SK-N-SH (cell line): ENCODE measurements at regions not wholly inside any gene's neighbourhood (a gene's known extent, or its start where the extent isn't known, plus 50 kb on each side); places are given as distances from the start of the nearest gene placed in this dataset.

Experiments
- CTCF ChIA-PET: fragments of 300-600, 350-600 bp; formaldehyde crosslinking; extraction: SDS; loops from one replicate; lab custom pipeline; 2021; lab: Yijun Ruan, JAX
- POLR2A ChIA-PET: fragments of 350-600 bp; sonication (Branson Sonifier 250); formaldehyde crosslinking; extraction: SDS; loops from one replicate; lab custom pipeline; 2020; ENCODE audit warnings: antibody characterized with exemption, inconsistent platforms; lab: Yijun Ruan, JAX
- DNase-seq: peaks from one replicate; pipeline ENCODE4 v3.0.0; 2012
- H2AFZ ChIP-seq: fragments of 200-600 bp; sonication (generic); 2 replicates; pipeline ENCODE4 v1.8.1; 2016; ENCODE audit warnings: antibody characterized with exemption, mild to moderate bottlenecking, low read depth
- H3F3A ChIP-seq: fragments of 200-600 bp; sonication (generic); replicated peaks from 2 replicates; pipeline ENCODE3; 2016; ENCODE audit warnings: antibody characterized with exemption, mild to moderate bottlenecking; ENCODE audit not compliant: insufficient read depth
- H3K27ac ChIP-seq, 2 experiments: fragments of 200-500 bp in 1 of 2; fragments of 200-600 bp in 1 of 2; sonication (Bioruptor generic) in 1 of 2; sonication (generic), shearing (Covaris generic) in 1 of 2; 2 replicates each; pipeline versions ENCODE4 v1.5.1 to v1.6.1; 2014 to 2016; ENCODE audit warnings: low read depth in 2 of 2, inconsistent platforms in 1 of 2, low read length in 1 of 2, mild to moderate bottlenecking in 1 of 2, mixed read lengths in 1 of 2
- H3K27me3 ChIP-seq: fragments of 200-600 bp; sonication (generic), shearing (Covaris generic); 2 replicates; pipeline ENCODE4 v1.6.1; 2016; ENCODE audit warnings: mixed run types; ENCODE audit not compliant: insufficient read depth
- H3K36me3 ChIP-seq, 2 experiments: fragments of 200-500 bp in 1 of 2; fragments of 200-600 bp in 1 of 2; sonication (Bioruptor generic) in 1 of 2; sonication (generic) in 1 of 2; replicated peaks in 1 of 2; 2 replicates each; pipeline versions ENCODE3 to v1.5.1; 2014 to 2016; ENCODE audit warnings: low read length in 1 of 2, mild to moderate bottlenecking in 1 of 2; ENCODE audit not compliant: insufficient read depth in 2 of 2, control insufficient read depth in 1 of 2
- H3K4me1 ChIP-seq, 2 experiments: fragments of 200-500 bp in 1 of 2; fragments of 200-600 bp in 1 of 2; sonication (Bioruptor generic) in 1 of 2; sonication (generic), shearing (Covaris generic) in 1 of 2; 2 replicates each; pipeline versions ENCODE4 v1.5.1 to v1.6.1; 2014 to 2016; ENCODE audit warnings: low read depth in 1 of 2, low read length in 1 of 2, mixed run types in 1 of 2; ENCODE audit not compliant: insufficient read depth in 2 of 2, control insufficient read depth in 1 of 2
- H3K4me2 ChIP-seq: fragments of 200-600 bp; sonication (generic), shearing (Covaris generic); 2 replicates; pipeline ENCODE4 v1.6.1; 2017; ENCODE audit warnings: mixed run types
- H3K4me3 ChIP-seq, 2 experiments: fragments of 200-500 bp in 1 of 2; fragments of 200-600 bp in 1 of 2; sonication (Bioruptor generic) in 1 of 2; sonication (generic), shearing (Covaris generic) in 1 of 2; 2 replicates each; pipeline versions ENCODE4 v1.5.1 to v1.8.1; 2014 to 2016; ENCODE audit warnings: low read depth in 2 of 2, inconsistent platforms in 1 of 2, low read length in 1 of 2, mild to moderate bottlenecking in 1 of 2, mixed read lengths in 1 of 2, moderate library complexity in 1 of 2
- H3K79me2 ChIP-seq: fragments of 200-600 bp; sonication (generic); 2 replicates; pipeline ENCODE4 v1.8.1; 2017; ENCODE audit warnings: mild to moderate bottlenecking; ENCODE audit not compliant: insufficient read depth
- H3K9ac ChIP-seq: fragments of 200-600 bp; sonication (generic); 2 replicates; pipeline ENCODE4 v1.6.1; 2017; ENCODE audit warnings: mixed run types
- H3K9me2 ChIP-seq: fragments of 200-600 bp; sonication (generic); 2 replicates; pipeline ENCODE4 v1.6.1; 2017; ENCODE audit warnings: mixed run types
- H3K9me3 ChIP-seq: fragments of 200-600 bp; sonication (generic); 2 replicates; pipeline ENCODE4 v1.6.1; 2017; ENCODE audit warnings: mixed run types, mild to moderate bottlenecking, moderate library complexity
- H4K20me1 ChIP-seq: fragments of 200-600 bp; sonication (generic); 2 replicates; pipeline ENCODE4 v1.6.1; 2017; ENCODE audit warnings: mild to moderate bottlenecking, mixed run types; ENCODE audit not compliant: insufficient read depth
- CHD2 ChIP-seq: fragments of 150-350 bp; IDR thresholded peaks from 2 replicates; pipeline ENCODE4 v1.6.1; 2018; ENCODE audit warnings: low read length; ENCODE audit not compliant: partially characterized antibody
- ELF1 ChIP-seq: IDR thresholded peaks from 2 replicates; pipeline ENCODE4 v1.4.0; 2012
- FOSL2 ChIP-seq: IDR thresholded peaks from 2 replicates; pipeline ENCODE4 v1.4.0; 2012; ENCODE audit warnings: low read depth, mild to moderate bottlenecking, moderate library complexity, borderline replicate concordance
- FOXM1 ChIP-seq: IDR thresholded peaks from 2 replicates; pipeline ENCODE4 v1.4.0; 2012; ENCODE audit warnings: low read depth, mild to moderate bottlenecking
- JUND ChIP-seq: IDR thresholded peaks from 2 replicates; pipeline ENCODE4 v1.4.0; 2012
- MAX ChIP-seq: IDR thresholded peaks from 2 replicates; pipeline ENCODE4 v1.4.0; 2012; ENCODE audit warnings: low read depth
- MEF2A ChIP-seq: IDR thresholded peaks from 2 replicates; pipeline ENCODE4 v1.4.0; 2012; ENCODE audit warnings: low read depth, borderline replicate concordance
- MXI1 ChIP-seq: IDR thresholded peaks from 2 replicates; pipeline ENCODE4 v1.6.1; 2012; ENCODE audit warnings: mild to moderate bottlenecking, low read depth, low read length, improper control_type of control experiment
- NFIC ChIP-seq: IDR thresholded peaks from 2 replicates; pipeline ENCODE4 v1.4.0; 2012; ENCODE audit warnings: borderline replicate concordance
- POLR2AphosphoS5 ChIP-seq: IDR thresholded peaks from 2 replicates; pipeline ENCODE4 v1.6.1; 2012; ENCODE audit warnings: low read depth, low read length
- RCOR1 ChIP-seq: fragments of 150-350 bp; IDR thresholded peaks from 2 replicates; pipeline ENCODE4 v1.6.1; 2017; ENCODE audit warnings: antibody characterized with exemption, low read length
- REST ChIP-seq: IDR thresholded peaks from 2 replicates; pipeline ENCODE4 v1.6.1; 2012; ENCODE audit warnings: mild to moderate bottlenecking, low read depth, low read length, moderate library complexity
- SIN3A ChIP-seq: IDR thresholded peaks from 2 replicates; pipeline ENCODE4 v1.6.1; 2012; ENCODE audit warnings: low read depth, mild to moderate bottlenecking, low read length, moderate library complexity, borderline replicate concordance
- SMC3 ChIP-seq: IDR thresholded peaks from 2 replicates; pipeline ENCODE4 v1.6.1; 2012; ENCODE audit warnings: low read depth, low read length, improper control_type of control experiment
- TAF1 ChIP-seq: IDR thresholded peaks from 2 replicates; pipeline ENCODE4 v1.6.1; 2012; ENCODE audit warnings: low read depth, mild to moderate bottlenecking, low read length, moderate library complexity, borderline replicate concordance
- TCF12 ChIP-seq: IDR thresholded peaks from 2 replicates; pipeline ENCODE4 v1.4.0; 2012
- YY1 ChIP-seq: IDR thresholded peaks from 2 replicates; pipeline ENCODE4 v1.4.0; 2012; ENCODE audit warnings: low read depth, mild to moderate bottlenecking
- WGBS: methylation state at CpG from one replicate; pipeline ENCODE4 v1.1.6; 2017; ENCODE audit warnings: low lambda C conversion rate; 5-methylcytosine and 5-hydroxymethylcytosine counted together
- TF ChIP-seq, protein P1 (sequence below): fragments of 200-600 bp; sonication (generic); IDR thresholded peaks from 2 replicates; pipeline ENCODE4 v1.6.1; 2017; ENCODE audit warnings: antibody characterized with exemption, mild to moderate bottlenecking, moderate library complexity
- TF ChIP-seq, protein P2 (sequence below): fragments of 150-350 bp; IDR thresholded peaks from 2 replicates; pipeline ENCODE4 v1.6.1; 2016; ENCODE audit warnings: mild to moderate bottlenecking, low read depth, low read length
- TF ChIP-seq, protein P3 (sequence below): IDR thresholded peaks from 2 replicates; pipeline ENCODE4 v1.4.0; 2012; ENCODE audit warnings: low read depth, borderline replicate concordance

DNA sequence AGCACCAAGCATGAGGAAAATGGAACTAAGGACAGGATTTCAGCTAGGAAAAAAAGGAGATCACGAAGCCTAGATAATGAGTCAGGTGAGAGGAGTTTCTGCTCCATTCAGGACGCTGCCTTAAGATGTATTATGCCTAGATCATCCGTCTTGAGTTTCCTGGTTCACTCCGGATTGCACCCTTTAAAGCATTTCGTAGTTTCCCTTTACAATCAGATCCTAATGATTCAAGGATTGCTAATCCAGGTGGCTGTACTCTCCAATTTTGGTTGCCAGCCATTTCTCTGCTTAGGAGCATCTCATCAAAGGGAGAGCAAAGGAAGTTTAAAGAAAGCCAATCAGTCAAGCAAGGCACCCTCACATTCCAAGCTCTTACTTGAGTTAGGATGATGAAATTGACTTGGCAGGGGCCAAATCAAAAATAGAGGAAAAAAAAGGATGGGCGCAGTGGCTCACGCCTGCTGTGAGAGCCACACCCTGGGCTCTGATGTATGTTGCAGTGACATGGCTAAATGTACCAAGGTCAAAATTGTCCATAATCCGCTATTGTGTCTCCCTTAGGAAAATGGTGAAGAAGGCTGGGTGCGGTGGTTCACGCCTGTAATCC, 156.9 kb upstream of the SOD1 start:
- Histone ChIP-seq H4K20me1 (no peaks in the 10 kb centered on the region), H3K36me3 (no peaks in the 10 kb centered on the region), H3K9ac (no peak overlapping the region), H3F3A (no peaks in the 10 kb centered on the region), H3K4me2 (no peak overlapping the region), H3K4me1 (peaks cover 0 to 4% of the 10 kb centered on the region in 2 experiments; a peak in 1 of 4 replicates), H3K27me3 (no peaks in the 10 kb centered on the region), H3K79me2 (no peaks in the 10 kb centered on the region), H3K27ac (no peak overlapping the region), H3K9me3 (no peaks in the 10 kb centered on the region), H3K4me3 (no peak overlapping the region), H3K9me2 (no peaks in the 10 kb centered on the region), H2AFZ (no peak overlapping the region)
- WGBS = 71% methylated on average over 10 of the region's 10 CpGs
- DNase-seq = no peak
- TF ChIP-seq NFIC (no peak), TCF12 (no peak), YY1 (no peak), RCOR1 (no peak), MAX (no peak), ELF1 (no peak), MXI1 (no peak), REST (no peak), TAF1 (no peak), FOSL2 (no peak), SMC3 (no peak), CHD2 (no peak), MEF2A (no peak), JUND (no peak), FOXM1 (no peak), POLR2AphosphoS5 (no peak), SIN3A (no peak)
- TF ChIP-seq, protein P1, sequence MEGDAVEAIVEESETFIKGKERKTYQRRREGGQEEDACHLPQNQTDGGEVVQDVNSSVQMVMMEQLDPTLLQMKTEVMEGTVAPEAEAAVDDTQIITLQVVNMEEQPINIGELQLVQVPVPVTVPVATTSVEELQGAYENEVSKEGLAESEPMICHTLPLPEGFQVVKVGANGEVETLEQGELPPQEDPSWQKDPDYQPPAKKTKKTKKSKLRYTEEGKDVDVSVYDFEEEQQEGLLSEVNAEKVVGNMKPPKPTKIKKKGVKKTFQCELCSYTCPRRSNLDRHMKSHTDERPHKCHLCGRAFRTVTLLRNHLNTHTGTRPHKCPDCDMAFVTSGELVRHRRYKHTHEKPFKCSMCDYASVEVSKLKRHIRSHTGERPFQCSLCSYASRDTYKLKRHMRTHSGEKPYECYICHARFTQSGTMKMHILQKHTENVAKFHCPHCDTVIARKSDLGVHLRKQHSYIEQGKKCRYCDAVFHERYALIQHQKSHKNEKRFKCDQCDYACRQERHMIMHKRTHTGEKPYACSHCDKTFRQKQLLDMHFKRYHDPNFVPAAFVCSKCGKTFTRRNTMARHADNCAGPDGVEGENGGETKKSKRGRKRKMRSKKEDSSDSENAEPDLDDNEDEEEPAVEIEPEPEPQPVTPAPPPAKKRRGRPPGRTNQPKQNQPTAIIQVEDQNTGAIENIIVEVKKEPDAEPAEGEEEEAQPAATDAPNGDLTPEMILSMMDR = no peak
- TF ChIP-seq, protein P2, sequence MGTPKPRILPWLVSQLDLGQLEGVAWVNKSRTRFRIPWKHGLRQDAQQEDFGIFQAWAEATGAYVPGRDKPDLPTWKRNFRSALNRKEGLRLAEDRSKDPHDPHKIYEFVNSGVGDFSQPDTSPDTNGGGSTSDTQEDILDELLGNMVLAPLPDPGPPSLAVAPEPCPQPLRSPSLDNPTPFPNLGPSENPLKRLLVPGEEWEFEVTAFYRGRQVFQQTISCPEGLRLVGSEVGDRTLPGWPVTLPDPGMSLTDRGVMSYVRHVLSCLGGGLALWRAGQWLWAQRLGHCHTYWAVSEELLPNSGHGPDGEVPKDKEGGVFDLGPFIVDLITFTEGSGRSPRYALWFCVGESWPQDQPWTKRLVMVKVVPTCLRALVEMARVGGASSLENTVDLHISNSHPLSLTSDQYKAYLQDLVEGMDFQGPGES = no peak
- TF ChIP-seq, protein P3, sequence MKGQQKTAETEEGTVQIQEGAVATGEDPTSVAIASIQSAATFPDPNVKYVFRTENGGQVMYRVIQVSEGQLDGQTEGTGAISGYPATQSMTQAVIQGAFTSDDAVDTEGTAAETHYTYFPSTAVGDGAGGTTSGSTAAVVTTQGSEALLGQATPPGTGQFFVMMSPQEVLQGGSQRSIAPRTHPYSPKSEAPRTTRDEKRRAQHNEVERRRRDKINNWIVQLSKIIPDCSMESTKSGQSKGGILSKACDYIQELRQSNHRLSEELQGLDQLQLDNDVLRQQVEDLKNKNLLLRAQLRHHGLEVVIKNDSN = no peak
- POLR2A ChIA-PET = no interaction called here
- CTCF ChIA-PET = interaction anchor here (1.1 to 1.7 kb wide), 3 partner anchors 12 to 78 kb away, joined by 3 to 5 read pairs (median 3); no protein-coding TSS in a partner anchor
